ENCODE measurements at regions not wholly inside any gene's neighbourhood (a gene's known extent, or its start where the extent isn't known, plus 50 kb on each side); places are given as distances from the start of the nearest gene placed in this dataset.

DNA sequence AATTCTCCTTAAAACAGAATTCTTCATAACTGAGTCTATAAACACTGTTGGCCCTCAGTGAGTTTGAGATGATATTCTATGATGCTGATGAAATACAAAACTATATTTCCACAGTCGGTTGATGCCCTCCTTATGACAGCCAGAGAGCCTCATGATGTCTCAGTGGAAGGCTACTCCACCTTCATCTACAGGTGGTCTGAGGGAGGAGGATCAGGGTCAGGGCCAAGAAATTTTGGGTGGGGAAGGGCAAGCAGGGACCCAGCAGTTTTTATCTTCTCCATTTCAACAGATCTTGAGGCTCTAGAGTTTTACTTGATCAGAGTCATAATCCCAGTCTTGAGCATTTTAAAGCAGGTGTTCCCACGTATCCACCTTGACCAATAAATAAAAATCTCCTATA is 90.8 kb downstream of the CCDC71L start:
- TF ChIP-seq, protein P1, sequence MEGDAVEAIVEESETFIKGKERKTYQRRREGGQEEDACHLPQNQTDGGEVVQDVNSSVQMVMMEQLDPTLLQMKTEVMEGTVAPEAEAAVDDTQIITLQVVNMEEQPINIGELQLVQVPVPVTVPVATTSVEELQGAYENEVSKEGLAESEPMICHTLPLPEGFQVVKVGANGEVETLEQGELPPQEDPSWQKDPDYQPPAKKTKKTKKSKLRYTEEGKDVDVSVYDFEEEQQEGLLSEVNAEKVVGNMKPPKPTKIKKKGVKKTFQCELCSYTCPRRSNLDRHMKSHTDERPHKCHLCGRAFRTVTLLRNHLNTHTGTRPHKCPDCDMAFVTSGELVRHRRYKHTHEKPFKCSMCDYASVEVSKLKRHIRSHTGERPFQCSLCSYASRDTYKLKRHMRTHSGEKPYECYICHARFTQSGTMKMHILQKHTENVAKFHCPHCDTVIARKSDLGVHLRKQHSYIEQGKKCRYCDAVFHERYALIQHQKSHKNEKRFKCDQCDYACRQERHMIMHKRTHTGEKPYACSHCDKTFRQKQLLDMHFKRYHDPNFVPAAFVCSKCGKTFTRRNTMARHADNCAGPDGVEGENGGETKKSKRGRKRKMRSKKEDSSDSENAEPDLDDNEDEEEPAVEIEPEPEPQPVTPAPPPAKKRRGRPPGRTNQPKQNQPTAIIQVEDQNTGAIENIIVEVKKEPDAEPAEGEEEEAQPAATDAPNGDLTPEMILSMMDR (IDR thresholded peaks at IDR 0.05 in 8 of 11, conservative IDR thresholded peaks at IDR 0.05 in 3 of 11), result no peak
- no peak for TF ChIP-seq POLR2A (IDR thresholded peaks at IDR 0.05)
- TF ChIP-seq POLR2AphosphoS5 (IDR thresholded peaks at IDR 0.05), result no peak

Data from spleen (tissue), 7 donors.